ENCODE measurements at regions not wholly inside any gene's neighbourhood (a gene's known extent, or its start where the extent isn't known, plus 50 kb on each side); places are given as distances from the start of the nearest gene placed in this dataset.

DNA sequence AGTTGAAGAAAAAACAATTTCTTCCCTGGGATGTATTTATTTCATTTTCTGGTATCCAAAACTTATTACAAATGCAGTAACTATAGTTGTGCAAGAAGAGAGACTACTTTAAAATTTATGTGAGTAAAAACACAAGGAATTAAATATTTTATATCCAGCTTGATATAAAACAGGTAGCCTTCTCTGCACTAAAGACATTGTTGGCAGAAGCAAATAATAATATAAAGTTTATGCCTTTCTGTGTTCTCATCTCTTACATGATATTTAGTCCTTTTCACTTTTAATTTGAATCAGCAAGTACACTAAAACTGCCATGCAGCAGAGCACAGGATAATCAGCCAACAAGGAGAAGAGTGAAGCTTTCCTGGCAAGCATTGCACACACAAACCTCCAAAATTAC lies 352.7 kb downstream of the ARL6IP6 start:
- intact Hi-C loops (cut with micrococcal nuclease; ENCODE audit: unreplicated experiment): no loop called here
- Histone ChIP-seq H3K27me3 (ENCODE audit: insufficient read depth, low read depth) (no peaks in the 10 kb centered on the region), H3K36me3 (ENCODE audit: low read depth) (no peaks in the 10 kb centered on the region), H3K9me2 (ENCODE audit: insufficient read depth) (no peaks in the 10 kb centered on the region), H3K79me2 (ENCODE audit: low read depth) (no peaks in the 10 kb centered on the region), H3K9me3 (ENCODE audit: insufficient read depth, low read depth) (no peaks in the 10 kb centered on the region), H3K4me3 (no peak overlapping the region), H2AFZ (no peak overlapping the region), H3K4me2 (no peak overlapping the region), H3F3A (ENCODE audit: insufficient read depth, low read depth) (no peaks in the 10 kb centered on the region), H3K27ac (no peak overlapping the region), H4K20me1 (ENCODE audit: insufficient read depth) (no peaks in the 10 kb centered on the region), H3K4me1 (replicated peaks; ENCODE audit: insufficient read depth) (0 out of 2 replicates have a peak, but pooled peaks cover 7% of the 10 kb centered on the region)
- DNase-seq: no peak
- ChIA-PET POLR2A (ENCODE audit: unreplicated experiment) (interaction anchor here (0.6 kb wide), 1 partner anchor 645 kb away, joined by 3 read pairs; no protein-coding TSS in a partner anchor), CTCF (no interaction called here)
- no TSS peak for BruUV-seq (replicated peaks)
- TF ChIP-seq, protein P1, sequence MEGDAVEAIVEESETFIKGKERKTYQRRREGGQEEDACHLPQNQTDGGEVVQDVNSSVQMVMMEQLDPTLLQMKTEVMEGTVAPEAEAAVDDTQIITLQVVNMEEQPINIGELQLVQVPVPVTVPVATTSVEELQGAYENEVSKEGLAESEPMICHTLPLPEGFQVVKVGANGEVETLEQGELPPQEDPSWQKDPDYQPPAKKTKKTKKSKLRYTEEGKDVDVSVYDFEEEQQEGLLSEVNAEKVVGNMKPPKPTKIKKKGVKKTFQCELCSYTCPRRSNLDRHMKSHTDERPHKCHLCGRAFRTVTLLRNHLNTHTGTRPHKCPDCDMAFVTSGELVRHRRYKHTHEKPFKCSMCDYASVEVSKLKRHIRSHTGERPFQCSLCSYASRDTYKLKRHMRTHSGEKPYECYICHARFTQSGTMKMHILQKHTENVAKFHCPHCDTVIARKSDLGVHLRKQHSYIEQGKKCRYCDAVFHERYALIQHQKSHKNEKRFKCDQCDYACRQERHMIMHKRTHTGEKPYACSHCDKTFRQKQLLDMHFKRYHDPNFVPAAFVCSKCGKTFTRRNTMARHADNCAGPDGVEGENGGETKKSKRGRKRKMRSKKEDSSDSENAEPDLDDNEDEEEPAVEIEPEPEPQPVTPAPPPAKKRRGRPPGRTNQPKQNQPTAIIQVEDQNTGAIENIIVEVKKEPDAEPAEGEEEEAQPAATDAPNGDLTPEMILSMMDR (conservative IDR thresholded peaks at IDR 0.05): no peak
- TF ChIP-seq EZH2 (IDR thresholded peaks at IDR 0.05; ENCODE audit: low read depth): no peak

DNA sequence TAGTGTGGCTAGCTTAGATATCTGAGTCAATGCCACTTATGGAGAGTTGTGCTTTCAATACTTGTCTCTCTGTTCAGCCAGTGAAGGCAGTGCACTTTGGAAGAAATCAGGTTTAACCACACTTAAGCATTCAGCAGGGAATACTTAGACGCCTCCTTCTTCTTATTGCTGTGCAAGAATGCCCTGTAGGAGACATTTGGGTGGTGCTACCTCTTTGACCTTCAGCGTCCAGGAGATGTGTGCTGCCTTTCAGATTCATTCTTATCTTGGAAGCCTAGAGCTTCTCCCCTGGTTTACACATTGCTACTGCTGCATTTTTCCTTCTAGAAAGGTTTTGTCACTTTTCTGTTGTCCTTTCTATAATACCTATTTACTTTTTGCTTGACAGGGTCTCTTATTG lies 350.5 kb downstream of the ARL6IP6 start:
- TF ChIP-seq, protein P1 (conservative IDR thresholded peaks at IDR 0.05): no peak
- TF ChIP-seq EZH2 (IDR thresholded peaks at IDR 0.05; ENCODE audit: low read depth): no peak
- Histone ChIP-seq H3K79me2 (ENCODE audit: low read depth) (no peaks in the 10 kb centered on the region), H4K20me1 (ENCODE audit: insufficient read depth) (no peaks in the 10 kb centered on the region), H2AFZ (no peak overlapping the region), H3K4me1 (replicated peaks; ENCODE audit: insufficient read depth) (0 out of 2 replicates have a peak, but pooled peaks cover 7% of the 10 kb centered on the region), H3K4me2 (no peak overlapping the region), H3K27me3 (ENCODE audit: insufficient read depth, low read depth) (no peaks in the 10 kb centered on the region), H3K36me3 (ENCODE audit: low read depth) (no peaks in the 10 kb centered on the region), H3K4me3 (no peak overlapping the region), H3F3A (ENCODE audit: insufficient read depth, low read depth) (no peaks in the 10 kb centered on the region), H3K27ac (no peak overlapping the region), H3K9me2 (ENCODE audit: insufficient read depth) (no peaks in the 10 kb centered on the region), H3K9me3 (ENCODE audit: insufficient read depth, low read depth) (no peaks in the 10 kb centered on the region)
- CTCF ChIA-PET: no interaction called here
- no peak for DNase-seq
- no TSS peak for BruUV-seq (replicated peaks)
- POLR2A ChIA-PET (ENCODE audit: unreplicated experiment): no interaction called here
- intact Hi-C loops (cut with micrococcal nuclease; ENCODE audit: unreplicated experiment): no loop called here

DNA sequence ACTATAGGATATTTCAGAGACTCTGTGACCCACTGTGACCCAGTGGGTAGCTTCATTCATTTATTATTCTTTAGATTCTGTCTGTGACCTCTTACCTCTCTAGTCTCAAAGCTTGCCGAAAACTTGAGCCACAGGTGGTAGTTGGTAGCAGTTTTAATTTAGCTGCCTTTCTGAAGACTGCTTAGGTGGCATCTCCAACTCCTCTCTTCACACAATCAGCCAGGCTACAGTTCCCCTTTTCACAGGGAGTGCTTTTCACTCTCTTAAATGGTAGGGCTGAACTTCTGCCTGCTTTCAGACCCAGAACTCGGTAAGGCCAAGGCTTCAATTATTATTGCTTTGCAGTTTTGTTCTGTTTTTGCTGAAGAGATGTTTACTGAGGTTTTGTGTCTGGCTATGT lies 349.6 kb downstream of the ARL6IP6 start:
- ChIA-PET POLR2A (ENCODE audit: unreplicated experiment) (interaction anchor here (0.7 kb wide), 1 partner anchor 959 kb away, joined by 3 read pairs; no protein-coding TSS in a partner anchor), CTCF (no interaction called here)
- no peaks in the 10 kb centered on the region for H3F3A ChIP-seq (ENCODE audit: insufficient read depth, low read depth)
- no peak for DNase-seq
- no peak overlapping the region for H2AFZ ChIP-seq
- 0 out of 2 replicates have a peak, but pooled peaks cover 7% of the 10 kb centered on the region for H3K4me1 ChIP-seq (replicated peaks; ENCODE audit: insufficient read depth)
- TF ChIP-seq, protein P1 (conservative IDR thresholded peaks at IDR 0.05): no peak
- no peak for TF ChIP-seq EZH2 (IDR thresholded peaks at IDR 0.05; ENCODE audit: low read depth)
- no peaks in the 10 kb centered on the region for H3K36me3 ChIP-seq (ENCODE audit: low read depth)
- BruUV-seq (replicated peaks): no TSS peak
- intact Hi-C loops (cut with micrococcal nuclease; ENCODE audit: unreplicated experiment): no loop called here
- H3K27ac ChIP-seq: no peak overlapping the region
- H3K4me2 ChIP-seq: no peak overlapping the region
- no peaks in the 10 kb centered on the region for H3K9me3 ChIP-seq (ENCODE audit: insufficient read depth, low read depth)
- no peak overlapping the region for H3K4me3 ChIP-seq
- no peaks in the 10 kb centered on the region for H3K79me2 ChIP-seq (ENCODE audit: low read depth)
- no peaks in the 10 kb centered on the region for H4K20me1 ChIP-seq (ENCODE audit: insufficient read depth)
- H3K9me2 ChIP-seq (ENCODE audit: insufficient read depth): no peaks in the 10 kb centered on the region
- no peaks in the 10 kb centered on the region for H3K27me3 ChIP-seq (ENCODE audit: insufficient read depth, low read depth)
